Bronchial epithelial cell (primary cell): ENCODE measurements at regions not wholly inside any gene's neighbourhood (a gene's known extent, or its start where the extent isn't known, plus 50 kb on each side); places are given as distances from the start of the nearest gene placed in this dataset.

ENCODE experiments used
- DNase-seq: peaks from one replicate; pipeline ENCODE4 v3.0.0-alpha.2; 2010; ENCODE audit warnings: low read depth
- FAIRE-seq: peaks from 2 replicates; lab custom pipeline; 2011; peaks lifted over from hg19 to GRCh38; lab: Jason Lieb, UNC
- H3K27me3 ChIP-seq: 2 replicates; pipeline ENCODE4 v1.5.1; 2011; ENCODE audit warnings: low read length; ENCODE audit not compliant: control insufficient read depth, insufficient read depth
- H3K36me3 ChIP-seq: 2 replicates; pipeline ENCODE4 v1.5.1; 2011; ENCODE audit warnings: low read length; ENCODE audit not compliant: control insufficient read depth, insufficient read depth
- H3K4me3 ChIP-seq: 2 replicates; pipeline ENCODE4 v1.5.1; 2011; ENCODE audit warnings: mild to moderate bottlenecking, low read depth, low read length, control low read depth
- TF ChIP-seq, protein P1 (sequence below): IDR thresholded peaks from 2 replicates; pipeline ENCODE4 v1.5.1; 2011; ENCODE audit warnings: mild to moderate bottlenecking, moderate library complexity, low read length, control low read depth, inconsistent platforms; ENCODE audit not compliant: insufficient read depth, severe bottlenecking

DNA sequence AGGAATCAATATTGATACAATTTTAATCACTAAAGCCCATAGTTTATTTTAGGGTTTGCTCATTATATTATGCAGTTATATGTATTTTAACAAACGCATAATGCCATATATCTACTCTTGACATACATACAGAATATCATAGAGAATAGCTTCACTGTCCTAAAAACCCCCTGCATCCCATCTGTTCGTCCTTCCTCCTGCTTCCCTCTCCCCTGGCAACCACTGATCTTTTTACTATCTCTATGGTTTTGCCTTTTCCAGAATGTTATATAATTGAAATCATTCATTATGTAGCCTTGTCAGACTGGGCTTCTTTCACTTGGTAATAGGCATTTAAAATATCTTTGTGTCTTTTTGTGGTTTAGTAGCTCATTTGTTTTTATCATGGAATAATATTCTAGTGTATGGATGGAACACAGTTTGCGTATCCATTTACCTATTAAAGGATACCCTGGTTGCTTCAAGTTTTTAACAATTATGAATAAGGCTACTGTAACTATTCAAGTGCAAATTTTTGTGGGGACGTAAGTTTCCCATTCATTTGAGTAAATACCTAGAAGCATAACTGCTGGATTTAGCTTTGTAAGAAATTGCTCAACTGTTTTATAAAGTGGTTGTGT is 801.6 kb upstream of the GCFC2 start:
- FAIRE-seq (no peak), DNase-seq (no peak)
- H3K27me3 ChIP-seq, result no peaks in the 10 kb centered on the region
- TF ChIP-seq, protein P1, sequence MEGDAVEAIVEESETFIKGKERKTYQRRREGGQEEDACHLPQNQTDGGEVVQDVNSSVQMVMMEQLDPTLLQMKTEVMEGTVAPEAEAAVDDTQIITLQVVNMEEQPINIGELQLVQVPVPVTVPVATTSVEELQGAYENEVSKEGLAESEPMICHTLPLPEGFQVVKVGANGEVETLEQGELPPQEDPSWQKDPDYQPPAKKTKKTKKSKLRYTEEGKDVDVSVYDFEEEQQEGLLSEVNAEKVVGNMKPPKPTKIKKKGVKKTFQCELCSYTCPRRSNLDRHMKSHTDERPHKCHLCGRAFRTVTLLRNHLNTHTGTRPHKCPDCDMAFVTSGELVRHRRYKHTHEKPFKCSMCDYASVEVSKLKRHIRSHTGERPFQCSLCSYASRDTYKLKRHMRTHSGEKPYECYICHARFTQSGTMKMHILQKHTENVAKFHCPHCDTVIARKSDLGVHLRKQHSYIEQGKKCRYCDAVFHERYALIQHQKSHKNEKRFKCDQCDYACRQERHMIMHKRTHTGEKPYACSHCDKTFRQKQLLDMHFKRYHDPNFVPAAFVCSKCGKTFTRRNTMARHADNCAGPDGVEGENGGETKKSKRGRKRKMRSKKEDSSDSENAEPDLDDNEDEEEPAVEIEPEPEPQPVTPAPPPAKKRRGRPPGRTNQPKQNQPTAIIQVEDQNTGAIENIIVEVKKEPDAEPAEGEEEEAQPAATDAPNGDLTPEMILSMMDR, result no peak
- no peak overlapping the region for H3K4me3 ChIP-seq
- H3K36me3 ChIP-seq, result no peaks in the 10 kb centered on the region

DNA sequence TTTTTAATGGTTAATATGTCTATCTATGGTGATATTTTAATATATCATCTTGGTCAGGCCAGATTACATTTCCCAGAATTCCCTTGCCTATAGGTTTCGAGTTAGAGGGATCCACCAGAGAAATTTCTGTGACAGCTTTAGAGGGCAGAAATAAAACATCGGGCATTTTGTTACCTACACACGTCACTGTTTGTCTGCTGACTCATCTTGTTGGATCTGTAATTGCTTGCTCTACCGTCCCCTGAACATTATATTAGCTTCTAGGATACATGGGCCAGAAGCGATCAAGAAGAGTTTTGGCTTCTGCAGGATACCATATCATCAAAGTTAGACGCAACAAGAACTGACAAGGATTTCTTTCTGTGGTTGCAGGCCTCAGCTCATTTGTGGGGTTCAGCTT is 795.8 kb upstream of the GCFC2 start:
- no peak for DNase-seq
- no peak for FAIRE-seq
- H3K4me3 ChIP-seq, result no peak overlapping the region
- TF ChIP-seq, protein P1, result no peak
- H3K36me3 ChIP-seq, result no peaks in the 10 kb centered on the region
- no peaks in the 10 kb centered on the region for H3K27me3 ChIP-seq

DNA sequence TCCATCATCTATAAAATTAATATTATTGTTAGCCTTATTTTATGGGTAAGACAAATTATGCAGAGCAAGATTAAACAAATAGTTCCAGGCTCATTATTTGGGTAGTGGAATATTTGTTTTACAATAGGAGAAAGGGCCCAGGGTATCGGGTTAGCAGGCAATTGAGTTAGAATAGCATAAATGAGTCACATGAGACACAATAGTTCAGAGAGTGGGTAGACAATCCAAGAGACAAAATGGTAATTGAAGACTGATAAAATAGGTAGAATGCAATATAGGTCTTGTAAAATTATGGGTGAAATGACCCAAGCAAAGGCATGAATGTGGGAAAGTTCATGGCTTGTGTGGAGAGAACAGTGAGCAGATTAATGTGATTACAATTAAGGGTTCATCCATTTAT is 790.9 kb upstream of the GCFC2 start:
- Histone ChIP-seq H3K36me3 (no peaks in the 10 kb centered on the region), H3K27me3 (no peaks in the 10 kb centered on the region), H3K4me3 (no peak overlapping the region)
- TF ChIP-seq, protein P1, result no peak
- FAIRE-seq (no peak), DNase-seq (no peak)

GRCh38 chr2:76498360-76498759 is 787.6 kb upstream of the GCFC2 start:
- DNase-seq (no peak), FAIRE-seq (no peak)
- no peaks in the 10 kb centered on the region for H3K27me3 ChIP-seq
- H3K4me3 ChIP-seq, result no peak overlapping the region
- no peaks in the 10 kb centered on the region for H3K36me3 ChIP-seq
- TF ChIP-seq, protein P1, result no peak

- TF ChIP-seq, protein P1, result no peak
- Histone ChIP-seq H3K27me3 (no peaks in the 10 kb centered on the region), H3K36me3 (no peaks in the 10 kb centered on the region), H3K4me3 (no peak overlapping the region)
- DNase-seq (peak; percentile 5), FAIRE-seq (no peak)
Observed at GRCh38 chr2:76491503-76491902, 780.8 kb upstream of the GCFC2 start.
